ENCODE measurements at regions not wholly inside any gene's neighbourhood (a gene's known extent, or its start where the extent isn't known, plus 50 kb on each side); places are given as distances from the start of the nearest gene placed in this dataset.

- no peak for TF ChIP-seq CHD7 (IDR thresholded peaks at IDR 0.05; ENCODE audit: insufficient replicate concordance, low read length)
- TF ChIP-seq SIX5 (IDR thresholded peaks at IDR 0.05; ENCODE audit: low read depth, low read length), result no peak
- TF ChIP-seq SP4 (IDR thresholded peaks at IDR 0.05; ENCODE audit: low read length), result no peak
- no peak for TF ChIP-seq GTF2F1 (IDR thresholded peaks at IDR 0.05; ENCODE audit: borderline replicate concordance, low read depth, low read length)
- TF ChIP-seq JUN (IDR thresholded peaks at IDR 0.05; ENCODE audit: low read depth, low read length), result no peak
- no peak for TF ChIP-seq E2F6 (IDR thresholded peaks at IDR 0.05)
Observed at GRCh38 chr16:82459580-82460256, 167.1 kb upstream of the CDH13 start (continued).

All from H1 (cell line).